Ascending aorta (tissue), 2 donors: ENCODE measurements at regions not wholly inside any gene's neighbourhood (a gene's known extent, or its start where the extent isn't known, plus 50 kb on each side); places are given as distances from the start of the nearest gene placed in this dataset.

Experiments used
- DNase-seq, 2 donors: peaks; one replicate each; pipeline ENCODE4 v3.0.0-alpha.2; 2019; ENCODE audit warnings: low spot score in 2 of 2
- H3K27ac ChIP-seq, 2 donors: fragments of 200-600 bp; sonication (generic); one replicate each; pipeline ENCODE4 v1.5.1; 2016 to 2017; ENCODE audit warnings: mild to moderate bottlenecking in 1 of 2
- H3K27me3 ChIP-seq: fragments of 200-600 bp; sonication (generic); one replicate; pipeline ENCODE4 v1.5.1; 2017
- H3K36me3 ChIP-seq, 2 donors: fragments of 200-600 bp; sonication (generic); one replicate each; pipeline ENCODE4 v1.5.1; 2016
- H3K4me1 ChIP-seq, 2 donors: fragments of 200-600 bp; sonication (generic); one replicate each; pipeline ENCODE4 v1.5.1; 2016 to 2017; ENCODE audit warnings: mild to moderate bottlenecking in 1 of 2
- H3K4me3 ChIP-seq, 2 donors: fragments of 200-600 bp; sonication (generic); one replicate each; pipeline ENCODE4 v1.5.1; 2016 to 2017; ENCODE audit warnings: mild to moderate bottlenecking in 1 of 2
- H3K9me3 ChIP-seq, 2 donors: fragments of 200-600 bp; sonication (generic); one replicate each; pipeline ENCODE4 v1.5.1; 2016
- intact Hi-C: fragments of 100-400 bp; cut with DNase I; formaldehyde crosslinking; loops from one replicate; pipeline ENCODE4 v1.15.1; 2023
- TF ChIP-seq, protein P1 (sequence below), 3 experiments: fragments of 200-600 bp in 2 of 3; fragments of 450-650 bp in 1 of 3; sonication (generic) in 2 of 3; IDR thresholded peaks; one replicate each; pipeline ENCODE4 v1.5.1; 2016 to 2019; ENCODE audit warnings: antibody characterized with exemption in 3 of 3, mild to moderate bottlenecking in 1 of 3, moderate library complexity in 1 of 3

DNA sequence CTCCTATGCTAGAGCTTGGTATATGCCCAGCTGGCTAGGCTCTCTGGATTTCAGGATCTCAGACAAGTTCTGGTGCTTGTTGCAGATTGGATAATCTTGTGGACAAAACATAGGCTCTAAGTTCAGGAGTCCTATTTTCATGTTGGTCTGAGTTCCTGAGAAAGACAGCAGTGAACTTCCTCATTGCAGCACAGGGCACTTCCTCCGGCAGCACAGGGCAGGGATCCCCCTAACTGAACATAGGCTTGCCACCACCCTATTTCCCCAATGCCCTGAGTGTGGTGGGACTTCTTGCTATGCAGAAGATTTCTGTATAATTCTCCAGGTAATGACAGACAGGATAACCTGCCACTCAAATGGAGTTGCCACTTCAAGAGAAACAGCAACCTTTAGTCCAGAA lies 220.1 kb downstream of the PIK3R1 start:
- Histone ChIP-seq H3K4me1 (peaks cover 0 to 15% of the 10 kb centered on the region in 2 donors), H3K36me3 (no peaks in the 10 kb centered on the region), H3K9me3 (no peaks in the 10 kb centered on the region), H3K27me3 (no peaks in the 10 kb centered on the region), H3K4me3 (no peak overlapping the region), H3K27ac (peak overlapping the region; percentile 24 to 78)
- intact Hi-C loops: loop anchor here (2.0 to 5.0 kb wide), 3 partner anchors 13 to 58 kb away; no protein-coding TSS in a partner anchor
- no peak for DNase-seq
- TF ChIP-seq, protein P1, sequence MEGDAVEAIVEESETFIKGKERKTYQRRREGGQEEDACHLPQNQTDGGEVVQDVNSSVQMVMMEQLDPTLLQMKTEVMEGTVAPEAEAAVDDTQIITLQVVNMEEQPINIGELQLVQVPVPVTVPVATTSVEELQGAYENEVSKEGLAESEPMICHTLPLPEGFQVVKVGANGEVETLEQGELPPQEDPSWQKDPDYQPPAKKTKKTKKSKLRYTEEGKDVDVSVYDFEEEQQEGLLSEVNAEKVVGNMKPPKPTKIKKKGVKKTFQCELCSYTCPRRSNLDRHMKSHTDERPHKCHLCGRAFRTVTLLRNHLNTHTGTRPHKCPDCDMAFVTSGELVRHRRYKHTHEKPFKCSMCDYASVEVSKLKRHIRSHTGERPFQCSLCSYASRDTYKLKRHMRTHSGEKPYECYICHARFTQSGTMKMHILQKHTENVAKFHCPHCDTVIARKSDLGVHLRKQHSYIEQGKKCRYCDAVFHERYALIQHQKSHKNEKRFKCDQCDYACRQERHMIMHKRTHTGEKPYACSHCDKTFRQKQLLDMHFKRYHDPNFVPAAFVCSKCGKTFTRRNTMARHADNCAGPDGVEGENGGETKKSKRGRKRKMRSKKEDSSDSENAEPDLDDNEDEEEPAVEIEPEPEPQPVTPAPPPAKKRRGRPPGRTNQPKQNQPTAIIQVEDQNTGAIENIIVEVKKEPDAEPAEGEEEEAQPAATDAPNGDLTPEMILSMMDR (IDR thresholded peaks at IDR 0.05): no peak

DNA sequence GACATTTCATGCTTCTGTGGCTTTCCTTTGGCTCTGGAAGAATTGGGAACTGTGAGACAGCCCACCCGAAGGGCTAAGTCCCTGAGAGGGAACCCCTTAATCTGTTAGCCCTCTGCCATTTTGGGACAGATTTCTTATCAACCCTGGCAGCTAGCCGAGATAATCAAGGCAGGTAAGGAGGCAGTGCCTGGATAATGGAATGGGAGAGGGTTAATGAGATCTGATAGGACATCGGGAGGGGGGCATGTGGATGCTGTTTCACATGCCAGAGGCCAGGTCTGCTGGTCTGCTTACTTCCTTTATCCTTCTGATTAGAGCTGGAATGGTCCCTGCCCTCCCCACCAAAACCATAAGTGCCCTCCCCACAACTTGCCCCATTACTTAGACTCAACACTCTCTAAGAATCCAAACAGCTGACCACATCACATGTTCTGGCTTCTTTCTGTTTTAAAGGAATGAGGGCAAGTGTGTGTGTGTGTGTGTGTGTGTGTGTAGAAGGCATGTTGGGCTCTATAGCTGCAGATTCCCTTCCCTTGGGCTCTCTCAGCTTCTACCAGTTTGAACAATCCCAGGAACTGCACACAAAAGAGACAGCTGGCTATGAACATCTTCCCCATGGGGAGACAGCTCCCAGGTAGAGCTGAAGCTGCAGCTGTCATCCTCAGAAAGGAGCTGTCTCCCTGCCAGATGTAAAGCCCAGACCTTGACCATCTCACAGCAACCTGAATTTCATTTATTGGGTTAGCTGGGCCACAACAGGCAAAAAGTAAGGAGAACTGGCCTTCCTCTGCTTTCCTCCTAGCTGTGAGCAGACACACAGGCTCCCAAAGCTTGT lies 221.3 kb downstream of the PIK3R1 start:
- intact Hi-C loops: loop anchor here (5.0 kb wide), 1 partner anchor 60 kb away; no protein-coding TSS in a partner anchor
- TF ChIP-seq, protein P1 (IDR thresholded peaks at IDR 0.05): no peak
- Histone ChIP-seq H3K9me3 (no peaks in the 10 kb centered on the region), H3K36me3 (no peaks in the 10 kb centered on the region), H3K27ac (no peak overlapping the region), H3K4me3 (no peak overlapping the region), H3K27me3 (no peaks in the 10 kb centered on the region), H3K4me1 (peaks cover 0 to 15% of the 10 kb centered on the region in 2 donors)
- DNase-seq: no peak

DNA sequence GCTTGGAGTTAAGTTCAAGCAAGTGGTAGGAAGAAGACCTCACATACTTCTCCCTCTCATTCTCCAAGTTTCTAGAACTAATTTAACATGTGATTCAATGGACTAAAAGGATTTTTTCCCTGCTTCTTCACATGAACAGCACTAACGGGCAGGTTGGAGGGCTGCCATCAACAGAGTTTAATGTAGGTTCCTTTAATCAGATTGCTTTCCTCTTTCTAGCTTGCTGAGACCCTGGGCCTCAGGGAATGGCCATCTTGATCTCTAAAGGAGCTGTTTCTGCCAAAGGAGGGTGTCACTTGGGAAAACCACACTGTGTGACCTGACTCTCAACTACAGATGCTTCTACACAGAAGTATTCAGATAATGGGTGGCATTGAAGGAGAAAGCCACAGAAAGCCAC lies 223.3 kb downstream of the PIK3R1 start:
- no peaks in the 10 kb centered on the region for H3K9me3 ChIP-seq
- DNase-seq: no peak
- peaks cover 0 to 8% of the 10 kb centered on the region in 2 donors for H3K4me1 ChIP-seq
- H3K27ac ChIP-seq: no peak overlapping the region
- H3K4me3 ChIP-seq: no peak overlapping the region
- no peaks in the 10 kb centered on the region for H3K27me3 ChIP-seq
- H3K36me3 ChIP-seq: no peaks in the 10 kb centered on the region
- intact Hi-C loops: loop anchor here (5.0 kb wide), 1 partner anchor 62 kb away; no protein-coding TSS in a partner anchor
- TF ChIP-seq, protein P1 (IDR thresholded peaks at IDR 0.05): no peak

DNA sequence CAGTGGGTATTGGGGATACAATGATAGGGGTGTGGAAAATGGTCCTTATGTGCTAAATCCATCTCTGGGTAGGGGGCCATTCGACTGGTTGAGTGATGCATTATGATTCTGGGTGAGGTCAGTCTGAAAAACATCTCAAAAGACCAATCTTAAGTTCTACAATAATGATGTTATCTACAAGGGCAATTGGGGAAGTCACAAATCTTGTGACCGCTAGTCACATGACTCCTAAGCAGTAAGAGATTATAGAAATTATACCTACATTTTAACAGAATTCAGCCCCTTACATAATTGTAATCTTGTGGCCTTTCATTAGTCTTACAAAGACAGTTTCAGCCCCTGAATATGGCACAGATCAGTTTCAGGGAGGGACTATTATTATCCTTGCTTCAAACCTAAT lies 224.7 kb downstream of the PIK3R1 start:
- TF ChIP-seq, protein P1 (IDR thresholded peaks at IDR 0.05): no peak
- Histone ChIP-seq H3K27me3 (no peaks in the 10 kb centered on the region), H3K4me3 (no peak overlapping the region), H3K27ac (no peak overlapping the region), H3K9me3 (no peaks in the 10 kb centered on the region), H3K4me1 (peaks cover 0 to 10% of the 10 kb centered on the region in 2 donors), H3K36me3 (no peaks in the 10 kb centered on the region)
- no peak for DNase-seq
- intact Hi-C loops: no loop called here

DNA sequence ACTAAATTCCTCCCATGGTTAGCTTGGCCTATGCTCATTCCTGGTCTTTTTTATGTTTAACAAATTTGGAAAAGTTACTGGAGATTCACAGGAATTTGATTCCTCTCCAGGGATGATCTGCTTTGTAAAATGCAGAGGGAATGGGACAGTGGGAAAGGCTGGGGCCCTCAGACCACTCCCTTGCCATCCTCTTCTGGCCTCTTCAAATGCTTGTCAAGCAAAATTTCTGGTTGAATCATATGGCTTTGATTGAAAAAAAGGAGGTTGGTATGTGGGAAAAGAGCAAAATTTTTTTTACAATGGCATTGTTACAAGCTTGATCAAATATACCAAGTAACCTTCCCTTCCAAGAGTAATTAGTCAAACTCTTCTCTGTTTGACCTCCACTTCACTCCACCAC lies 225.1 kb downstream of the PIK3R1 start:
- H3K4me3 ChIP-seq: no peak overlapping the region
- no peak for DNase-seq
- no peaks in the 10 kb centered on the region for H3K9me3 ChIP-seq
- H3K27me3 ChIP-seq: no peaks in the 10 kb centered on the region
- intact Hi-C loops: no loop called here
- H3K27ac ChIP-seq: no peak overlapping the region
- no peaks in the 10 kb centered on the region for H3K36me3 ChIP-seq
- TF ChIP-seq, protein P1 (IDR thresholded peaks at IDR 0.05): no peak
- peaks cover 0 to 10% of the 10 kb centered on the region in 2 donors for H3K4me1 ChIP-seq
